ENCODE measurements at regions not wholly inside any gene's neighbourhood (a gene's known extent, or its start where the extent isn't known, plus 50 kb on each side); places are given as distances from the start of the nearest gene placed in this dataset.

GRCh38 chr6:93858213-93858612 is 438.9 kb upstream of the EPHA7 start:
- TF ChIP-seq EZH2phosphoT487 (IDR thresholded peaks at IDR 0.05; ENCODE audit: low read depth, severe bottlenecking, unreplicated experiment) = no peak
- TF ChIP-seq EZH2 (IDR thresholded peaks at IDR 0.05; ENCODE audit: borderline replicate concordance) = no peak
